NB4 (cell line): ENCODE measurements at regions not wholly inside any gene's neighbourhood (a gene's known extent, or its start where the extent isn't known, plus 50 kb on each side); places are given as distances from the start of the nearest gene placed in this dataset.

ENCODE experiments used
- CTCF ChIP-seq: IDR thresholded peaks from one replicate; pipeline ENCODE4 v1.5.1; 2012; ENCODE audit warnings: low read depth, low read length
- POLR2A ChIP-seq: IDR thresholded peaks from 2 replicates; pipeline ENCODE4 v1.6.1; 2011; ENCODE audit warnings: mild to moderate bottlenecking; ENCODE audit not compliant: insufficient read length; ENCODE audit errors: extremely low read depth

GRCh38 chr2:215817046-215817445, 196.3 kb downstream of the MREG start:
- TF ChIP-seq CTCF (no peak), POLR2A (no peak)
